HEK293T (cell line): ENCODE measurements at regions not wholly inside any gene's neighbourhood (a gene's known extent, or its start where the extent isn't known, plus 50 kb on each side); places are given as distances from the start of the nearest gene placed in this dataset.

ENCODE experiments used
- CTCF ChIA-PET: fragments of 350-600 bp; formaldehyde crosslinking; extraction: SDS; loops from one replicate; lab custom pipeline; 2021; ENCODE audit warnings: antibody characterized with exemption, inconsistent platforms; lab: Yijun Ruan, JAX
- POLR2A ChIA-PET: fragments of 350-600 bp; formaldehyde crosslinking; extraction: SDS; loops from one replicate; lab custom pipeline; 2020; ENCODE audit warnings: antibody characterized with exemption, inconsistent platforms; lab: Yijun Ruan, JAX
- DNase-seq: peaks from one replicate; pipeline ENCODE4 v3.0.0; 2012; ENCODE audit warnings: mixed read lengths; ENCODE audit errors: extremely low spot score
- ARNT ChIP-seq: fragments of 450-650 bp; IDR thresholded peaks from 2 replicates; pipeline ENCODE4 v1.6.1; 2017; ENCODE audit warnings: mild to moderate bottlenecking
- BHLHE40 ChIP-seq: fragments of 450-650 bp; IDR thresholded peaks from 2 replicates; pipeline ENCODE4 v1.6.1; 2016; ENCODE audit warnings: mild to moderate bottlenecking, moderate library complexity, borderline replicate concordance
- CTBP1 ChIP-seq: fragments of 450-650 bp; IDR thresholded peaks from 2 replicates; pipeline ENCODE4 v1.6.1; 2016; ENCODE audit warnings: borderline replicate concordance
- ELF4 ChIP-seq: fragments of 450-650 bp; IDR thresholded peaks from 2 replicates; pipeline ENCODE4 v1.6.1; 2017; ENCODE audit warnings: antibody characterized with exemption
- FOXA1 ChIP-seq: fragments of 450-650 bp; IDR thresholded peaks from 2 replicates; pipeline ENCODE4 v1.6.1; 2016; ENCODE audit warnings: mild to moderate bottlenecking
- FOXK2 ChIP-seq: fragments of 450-650 bp; IDR thresholded peaks from 2 replicates; pipeline ENCODE4 v1.6.1; 2016; ENCODE audit warnings: mild to moderate bottlenecking
- FOXM1 ChIP-seq: fragments of 450-650 bp; IDR thresholded peaks from 2 replicates; pipeline ENCODE4 v1.6.1; 2017; ENCODE audit warnings: mild to moderate bottlenecking, borderline replicate concordance
- HDGF ChIP-seq: fragments of 450-650 bp; IDR thresholded peaks from 2 replicates; pipeline ENCODE4 v1.6.1; 2017; ENCODE audit warnings: antibody characterized with exemption, borderline replicate concordance
- L3MBTL2 ChIP-seq: fragments of 450-650 bp; conservative IDR thresholded peaks from 2 replicates; pipeline ENCODE4 v1.6.1; 2016; ENCODE audit warnings: mild to moderate bottlenecking
- LEF1 ChIP-seq: fragments of 450-650 bp; IDR thresholded peaks from 2 replicates; pipeline ENCODE4 v1.6.1; 2017; ENCODE audit warnings: mild to moderate bottlenecking, borderline replicate concordance
- NFRKB ChIP-seq: fragments of 450-650 bp; IDR thresholded peaks from 2 replicates; pipeline ENCODE4 v1.6.1; 2016; ENCODE audit warnings: mild to moderate bottlenecking, moderate library complexity
- PKNOX1 ChIP-seq: fragments of 450-650 bp; IDR thresholded peaks from 2 replicates; pipeline ENCODE4 v1.6.1; 2016
- SP1 ChIP-seq: fragments of 450-650 bp; IDR thresholded peaks from 2 replicates; pipeline ENCODE4 v1.6.1; 2017
- SUZ12 ChIP-seq: fragments of 450-650 bp; IDR thresholded peaks from 2 replicates; pipeline ENCODE4 v1.6.1; 2016; ENCODE audit warnings: mild to moderate bottlenecking
- TARDBP ChIP-seq: fragments of 450-650 bp; IDR thresholded peaks from 2 replicates; pipeline ENCODE4 v1.6.1; 2016
- ZNF384 ChIP-seq: fragments of 450-650 bp; IDR thresholded peaks from 2 replicates; pipeline ENCODE4 v1.6.1; 2016

- POLR2A ChIA-PET, result no interaction called here
- TF ChIP-seq NFRKB (no peak), PKNOX1 (no peak), L3MBTL2 (no peak), LEF1 (no peak), ZNF384 (no peak), SP1 (no peak)
- DNase-seq, result no peak
- CTCF ChIA-PET, result no interaction called here
These were observed 375.7 kb upstream of the POU3F2 start for GRCh38 chr6:98458708-98459107.

DNA sequence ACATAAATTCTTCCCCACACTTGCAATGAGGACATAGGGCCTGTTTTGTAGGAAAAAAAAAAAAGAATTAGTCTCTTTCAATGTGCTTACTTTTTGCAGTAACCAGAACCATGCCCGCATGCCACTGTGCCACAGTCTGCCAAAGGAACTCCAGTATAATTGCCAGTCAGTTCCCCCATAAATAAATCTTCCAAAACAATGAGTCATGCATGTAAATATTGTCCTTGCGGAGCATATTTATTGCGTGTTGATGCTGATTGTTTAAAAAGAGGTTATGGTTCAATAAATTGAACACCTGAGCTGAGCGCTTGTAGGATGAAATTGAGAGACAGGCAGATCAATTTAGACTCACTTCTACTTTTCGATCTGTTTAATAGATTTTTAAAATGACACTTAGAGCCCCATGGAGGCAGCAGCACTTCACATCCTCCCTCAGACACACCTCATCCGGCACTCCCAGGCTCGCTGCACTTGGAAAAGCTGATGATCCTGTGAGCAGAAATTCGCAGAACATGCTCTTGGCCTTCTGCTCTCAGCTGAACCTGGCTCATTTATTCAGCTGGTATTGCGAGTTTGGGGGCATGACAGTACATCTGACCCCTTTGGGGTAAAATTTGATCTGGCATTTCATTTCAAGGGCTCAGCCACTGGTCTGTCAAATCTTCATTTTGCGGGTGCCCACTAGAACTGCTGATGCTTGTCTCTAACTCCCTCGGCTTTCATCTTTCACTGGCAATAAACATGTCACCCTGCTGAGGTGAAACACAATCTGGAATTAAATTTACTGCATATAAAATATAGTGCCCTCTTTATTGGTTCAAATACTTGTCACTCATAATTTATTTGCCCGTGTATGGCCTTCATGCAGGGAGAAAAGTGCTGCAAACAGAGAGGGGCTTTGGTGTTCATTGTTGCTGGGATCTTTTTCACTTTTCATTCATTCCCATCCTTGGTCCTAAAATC, 371.1 kb upstream of the POU3F2 start:
- TF ChIP-seq L3MBTL2 (no peak), CTBP1 (peak; percentile 59; the same call in 1 of the 2 replicates), LEF1 (no peak), PKNOX1 (peak; percentile 96), FOXK2 (no peak), ZNF384 (no peak), FOXA1 (no peak), TARDBP (no peak), SUZ12 (no peak), FOXM1 (no peak), BHLHE40 (no peak), ELF4 (no peak)
- peak; percentile 18 for DNase-seq
- CTCF ChIA-PET, result no interaction called here
- POLR2A ChIA-PET, result no interaction called here

- ChIA-PET CTCF (no interaction called here), POLR2A (no interaction called here)
- no peak for DNase-seq
- TF ChIP-seq LEF1 (no peak), PKNOX1 (0 out of 2 replicates have a peak, but pooled peaks have one; percentile 8)
These were observed 367.3 kb upstream of the POU3F2 start for GRCh38 chr6:98467091-98467490.

DNA sequence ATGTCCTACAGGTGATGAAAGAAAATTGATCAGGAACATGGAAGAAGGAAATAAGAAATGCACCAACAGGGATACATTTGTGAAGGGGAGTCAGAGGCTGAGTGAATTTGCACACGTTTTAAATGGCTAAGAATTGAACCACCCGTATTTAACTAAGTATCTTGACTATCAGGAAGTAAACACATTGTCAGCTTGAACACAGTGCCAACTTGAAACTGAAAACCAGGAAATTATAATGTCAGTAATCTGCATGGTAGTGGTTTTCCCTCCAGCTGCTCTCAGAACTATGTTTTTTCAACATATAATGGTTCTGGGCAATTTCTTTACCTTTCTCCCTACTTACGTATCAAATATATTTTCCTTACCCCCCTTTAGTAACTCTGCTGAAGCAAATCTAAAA, 366.5 kb upstream of the POU3F2 start:
- TF ChIP-seq L3MBTL2, result no peak
- no peak for TF ChIP-seq PKNOX1
- no peak for TF ChIP-seq ARNT
- no peak for TF ChIP-seq FOXK2
- TF ChIP-seq ELF4, result no peak
- TF ChIP-seq HDGF, result no peak
- TF ChIP-seq ZNF384, result no peak
- no peak for TF ChIP-seq FOXM1
- TF ChIP-seq SP1, result no peak
- no peak for TF ChIP-seq BHLHE40
- TF ChIP-seq SUZ12, result no peak
- no peak for TF ChIP-seq TARDBP
- no peak for TF ChIP-seq FOXA1
- no peak for TF ChIP-seq NFRKB
- no peak for TF ChIP-seq CTBP1
- no peak for TF ChIP-seq LEF1
- ChIA-PET POLR2A (no interaction called here), CTCF (no interaction called here)
- no peak for DNase-seq

DNA sequence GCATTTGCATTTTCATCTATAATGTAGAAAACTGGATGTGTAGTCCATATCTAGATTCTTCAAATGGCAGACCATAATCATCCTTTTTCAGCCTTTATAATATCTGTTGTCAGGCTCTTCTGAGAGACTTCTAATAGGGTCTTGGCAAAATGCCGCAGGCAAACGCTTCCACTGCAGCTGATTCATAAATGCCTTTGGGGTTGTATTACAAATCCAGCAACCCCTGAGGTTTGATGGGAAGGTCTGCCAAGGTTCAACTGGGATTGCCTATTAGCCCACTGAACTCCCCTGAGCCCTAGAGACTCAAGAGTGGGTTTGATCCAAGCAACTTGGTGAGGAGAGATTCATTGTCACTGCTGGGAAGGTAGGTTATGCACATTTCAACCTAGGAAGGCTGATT, 365.2 kb upstream of the POU3F2 start:
- TF ChIP-seq LEF1 (no peak), SUZ12 (no peak), ARNT (no peak)
- POLR2A ChIA-PET, result no interaction called here
- CTCF ChIA-PET, result interaction anchor here (0.6 kb wide), 1 partner anchor 11 kb away, joined by 3 read pairs; no protein-coding TSS in a partner anchor
- DNase-seq, result no peak

DNA sequence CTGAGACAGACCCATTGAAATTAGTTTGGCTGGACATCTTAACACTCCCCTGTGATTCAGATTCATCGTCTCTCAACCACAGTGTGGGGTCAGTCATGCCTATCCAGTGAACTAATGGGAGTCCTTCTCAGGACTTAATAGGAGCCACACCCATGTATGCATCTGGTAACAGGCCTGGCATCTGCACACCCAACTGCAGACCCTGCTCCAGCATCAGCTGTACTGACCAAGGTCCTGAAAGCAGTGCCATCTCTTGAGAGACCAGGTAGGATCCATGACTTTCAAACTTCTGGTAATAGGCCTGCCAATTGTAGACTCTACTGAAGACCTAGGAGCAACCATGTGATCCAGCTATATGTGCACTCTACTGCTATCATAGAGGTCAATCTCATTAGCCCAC, 363.6 kb upstream of the POU3F2 start:
- TF ChIP-seq ARNT, result no peak
- no peak for TF ChIP-seq ZNF384
- no peak for TF ChIP-seq SP1
- TF ChIP-seq ELF4, result no peak
- TF ChIP-seq L3MBTL2, result no peak
- no peak for TF ChIP-seq HDGF
- TF ChIP-seq NFRKB, result no peak
- no peak for TF ChIP-seq SUZ12
- TF ChIP-seq TARDBP, result no peak
- TF ChIP-seq PKNOX1, result no peak
- TF ChIP-seq FOXA1, result no peak
- TF ChIP-seq FOXK2, result no peak
- no peak for TF ChIP-seq CTBP1
- no peak for TF ChIP-seq BHLHE40
- no peak for TF ChIP-seq LEF1
- no peak for TF ChIP-seq FOXM1
- CTCF ChIA-PET, result no interaction called here
- no peak for DNase-seq
- POLR2A ChIA-PET, result no interaction called here
